ENCODE measurements at regions not wholly inside any gene's neighbourhood (a gene's known extent, or its start where the extent isn't known, plus 50 kb on each side); places are given as distances from the start of the nearest gene placed in this dataset.

DNA sequence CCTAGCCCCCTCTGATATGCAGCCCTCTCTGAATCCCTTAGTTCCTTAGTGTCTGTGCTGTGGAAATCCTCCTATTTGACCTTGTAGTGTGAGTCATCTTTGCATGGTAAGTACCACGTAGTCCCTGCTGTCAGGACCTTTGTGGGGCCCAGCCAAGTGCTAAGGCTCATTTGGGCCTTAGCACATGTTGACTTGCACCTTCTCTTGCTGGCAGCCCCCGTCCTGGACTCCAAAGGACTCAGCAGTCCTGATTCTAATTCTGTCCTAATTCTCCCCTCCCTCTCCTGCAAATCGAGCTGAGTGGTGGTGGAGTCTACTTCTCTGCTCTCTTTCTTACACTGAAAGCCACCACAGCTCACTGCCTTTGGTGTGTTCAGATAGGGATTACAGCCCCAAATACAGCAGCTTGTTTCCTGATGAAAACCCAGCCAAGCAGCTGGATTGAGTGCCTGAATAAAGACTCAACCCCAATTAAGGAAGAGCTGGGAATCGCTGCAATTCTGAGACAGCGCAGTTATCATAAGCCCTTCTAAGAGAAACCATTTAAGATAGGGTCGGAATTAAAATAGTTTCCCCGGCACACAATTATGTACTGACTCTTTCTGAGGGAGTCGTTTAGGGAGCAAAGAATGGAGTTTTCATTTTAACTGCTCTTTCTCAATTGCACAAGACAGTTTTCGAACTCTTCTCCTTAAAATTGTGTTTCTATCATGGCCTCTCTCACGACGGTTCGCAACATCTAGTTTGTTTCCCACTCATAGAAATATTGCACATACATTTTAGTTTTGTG is 215.6 kb upstream of the TNP1 start:
- Histone ChIP-seq H3K36me3 (ENCODE audit: insufficient read depth, low read length) (no peaks in the 10 kb centered on the region), H3K9me3 (ENCODE audit: low read length) (no peaks in the 10 kb centered on the region), H2AFZ (ENCODE audit: low read depth, low read length) (no peak overlapping the region), H3K4me3 (ENCODE audit: low read length) (no peak overlapping the region), H3K4me1 (ENCODE audit: insufficient read depth, low read length) (no peaks in the 10 kb centered on the region), H3K27me3 (ENCODE audit: insufficient read depth, low read length) (no peaks in the 10 kb centered on the region)

DNA sequence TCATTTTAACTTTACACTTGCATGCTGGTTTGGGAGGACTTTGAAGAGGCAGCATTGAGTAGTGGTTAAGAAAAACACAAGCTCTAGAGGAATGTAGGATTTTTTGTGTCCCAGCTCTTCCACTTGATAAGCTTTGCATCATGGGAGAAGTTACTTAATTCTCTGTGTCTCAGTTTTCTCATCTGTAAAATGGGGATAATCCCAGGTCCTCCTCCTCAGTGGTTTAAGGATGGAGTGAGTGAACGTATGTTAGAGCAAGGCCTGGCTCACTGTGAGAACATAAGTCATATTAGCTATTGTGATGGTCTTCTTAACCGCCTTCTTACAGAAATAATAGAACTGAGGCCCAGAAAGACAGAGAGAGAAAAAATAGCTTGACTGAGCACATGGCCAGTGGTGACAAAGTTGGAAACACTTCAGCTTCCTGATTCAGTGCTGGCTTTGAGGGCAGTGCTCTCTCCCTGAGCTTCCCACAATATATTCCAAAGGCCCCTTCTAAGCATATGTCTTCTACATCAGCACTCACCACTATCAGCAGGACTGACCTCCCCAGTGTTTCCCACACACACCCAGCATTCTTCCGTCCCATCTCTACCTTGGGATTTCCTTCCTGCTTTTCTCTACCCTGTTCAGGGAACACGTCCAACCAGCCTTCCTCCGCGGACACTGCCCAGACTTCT is 214.9 kb upstream of the TNP1 start:
- Histone ChIP-seq H2AFZ (ENCODE audit: low read depth, low read length) (no peak overlapping the region), H3K36me3 (ENCODE audit: insufficient read depth, low read length) (no peaks in the 10 kb centered on the region), H3K27me3 (ENCODE audit: insufficient read depth, low read length) (no peaks in the 10 kb centered on the region), H3K4me3 (ENCODE audit: low read length) (no peak overlapping the region), H3K9me3 (ENCODE audit: low read length) (no peaks in the 10 kb centered on the region), H3K4me1 (ENCODE audit: insufficient read depth, low read length) (peaks cover 3% of the 10 kb centered on the region)

DNA sequence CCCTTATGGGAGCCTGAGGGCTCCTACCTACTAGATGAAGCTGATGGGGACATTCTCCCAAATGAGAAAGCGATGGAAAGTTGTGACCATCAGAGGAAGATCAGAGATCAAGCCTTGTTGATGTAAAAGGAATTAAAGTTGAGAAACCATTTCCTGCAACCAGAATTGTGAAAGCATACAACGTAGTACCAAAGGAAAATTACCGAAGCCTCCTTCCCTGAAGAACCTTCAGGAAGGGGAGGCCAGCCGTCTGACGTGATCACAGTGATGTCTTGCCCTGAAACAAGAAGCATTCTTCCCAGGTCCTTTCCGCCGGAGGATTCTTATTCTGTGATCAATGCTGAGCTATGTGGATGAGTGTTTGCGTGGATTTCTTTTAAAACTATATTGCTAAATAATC is 211.6 kb upstream of the TNP1 start:
- Histone ChIP-seq H2AFZ (ENCODE audit: low read depth, low read length) (no peak overlapping the region), H3K9me3 (ENCODE audit: low read length) (peaks cover 2% of the 10 kb centered on the region), H3K4me1 (ENCODE audit: insufficient read depth, low read length) (peaks cover 3% of the 10 kb centered on the region), H3K27me3 (ENCODE audit: insufficient read depth, low read length) (no peaks in the 10 kb centered on the region), H3K36me3 (ENCODE audit: insufficient read depth, low read length) (no peaks in the 10 kb centered on the region), H3K4me3 (ENCODE audit: low read length) (no peak overlapping the region)

DNA sequence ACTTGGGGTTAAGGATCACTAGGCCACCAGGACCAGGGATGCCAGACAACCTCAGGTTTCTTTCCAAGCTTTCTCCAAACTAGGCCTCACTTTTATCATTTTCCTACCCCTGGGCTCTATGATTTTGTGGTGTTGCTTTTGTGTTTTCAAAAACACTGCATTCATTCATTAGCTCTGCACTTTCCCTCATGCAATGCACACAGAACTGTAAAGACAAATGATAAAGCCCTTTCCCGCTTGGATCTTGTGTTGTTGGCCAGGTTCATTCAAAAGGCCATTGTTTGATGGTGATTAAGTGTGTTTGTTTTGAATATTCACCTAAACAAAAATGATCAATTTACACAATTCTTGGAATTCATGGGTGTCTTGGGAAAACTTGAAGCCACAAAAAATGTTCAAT is 210.7 kb upstream of the TNP1 start:
- H3K27me3 ChIP-seq (ENCODE audit: insufficient read depth, low read length): no peaks in the 10 kb centered on the region
- peaks cover 2% of the 10 kb centered on the region for H3K9me3 ChIP-seq (ENCODE audit: low read length)
- peaks cover 3% of the 10 kb centered on the region for H3K4me1 ChIP-seq (ENCODE audit: insufficient read depth, low read length)
- H3K36me3 ChIP-seq (ENCODE audit: insufficient read depth, low read length): no peaks in the 10 kb centered on the region
- no peak overlapping the region for H2AFZ ChIP-seq (ENCODE audit: low read depth, low read length)
- H3K4me3 ChIP-seq (ENCODE audit: low read length): no peak overlapping the region

DNA sequence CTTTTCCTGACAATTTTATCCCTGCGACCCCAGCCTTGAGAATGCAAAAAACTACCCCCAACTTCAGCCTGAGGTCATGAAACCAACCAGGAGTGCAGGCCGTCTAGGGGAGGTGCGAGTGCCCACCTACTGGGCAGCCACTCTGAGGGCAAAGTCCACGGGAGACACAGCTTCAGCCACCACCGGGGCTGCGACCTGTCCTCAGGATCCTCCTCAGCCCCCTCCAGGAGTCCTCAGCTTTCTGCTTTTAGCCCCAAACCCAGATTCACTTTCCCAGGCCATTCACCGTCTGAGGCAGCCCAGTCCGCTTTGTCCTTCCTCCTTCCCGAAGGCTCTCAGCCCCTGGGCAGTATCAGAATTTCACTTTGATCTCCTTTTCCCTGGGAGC is 210.2 kb upstream of the TNP1 start:
- Histone ChIP-seq H3K4me1 (ENCODE audit: insufficient read depth, low read length) (peaks cover 3% of the 10 kb centered on the region), H3K4me3 (ENCODE audit: low read length) (no peak overlapping the region), H3K27me3 (ENCODE audit: insufficient read depth, low read length) (no peaks in the 10 kb centered on the region), H3K9me3 (ENCODE audit: low read length) (peaks cover 2% of the 10 kb centered on the region), H2AFZ (ENCODE audit: low read depth, low read length) (no peak overlapping the region), H3K36me3 (ENCODE audit: insufficient read depth, low read length) (no peaks in the 10 kb centered on the region)

DNA sequence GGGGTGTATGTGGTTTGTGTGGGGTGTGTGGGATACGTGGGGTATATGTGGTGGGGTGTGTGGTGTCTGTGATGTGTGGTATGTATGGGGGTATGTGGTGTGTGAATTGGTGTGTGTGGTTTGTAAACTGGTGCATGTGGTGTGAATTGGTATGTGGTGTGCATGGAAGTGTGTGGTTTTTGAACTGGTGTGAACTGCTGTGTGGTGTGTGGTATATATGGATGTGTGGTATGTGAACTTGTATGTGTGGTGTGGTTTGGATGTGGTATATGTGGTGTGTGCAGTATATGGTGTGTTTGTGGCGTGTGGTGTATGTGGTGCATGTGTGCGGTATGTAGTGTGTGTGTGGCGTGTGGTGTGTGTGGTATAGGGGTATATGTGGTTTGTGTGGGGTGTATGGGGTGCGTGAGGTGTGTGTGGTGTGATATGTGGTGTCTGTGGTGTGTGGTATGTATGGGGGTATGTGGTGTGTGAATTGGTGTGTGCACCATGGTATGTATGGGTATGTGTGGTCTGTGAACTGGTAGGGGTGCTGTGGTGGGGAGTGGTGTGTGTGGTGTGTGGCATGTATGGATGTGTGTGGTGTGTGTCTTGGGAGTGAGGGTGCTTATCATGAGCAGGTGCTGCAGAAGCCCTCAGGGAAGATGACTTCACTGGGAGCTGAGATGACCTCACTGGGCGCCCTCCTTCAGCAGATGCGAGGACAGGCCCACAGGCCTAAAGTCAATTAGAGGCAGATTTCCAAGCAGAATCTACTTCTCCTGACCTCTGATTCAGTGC is 209.6 kb upstream of the TNP1 start:
- H3K4me3 ChIP-seq (ENCODE audit: low read length): no peak overlapping the region
- no peak overlapping the region for H2AFZ ChIP-seq (ENCODE audit: low read depth, low read length)
- peaks cover 2% of the 10 kb centered on the region for H3K9me3 ChIP-seq (ENCODE audit: low read length)
- peaks cover 9% of the 10 kb centered on the region for H3K4me1 ChIP-seq (ENCODE audit: insufficient read depth, low read length)
- no peaks in the 10 kb centered on the region for H3K36me3 ChIP-seq (ENCODE audit: insufficient read depth, low read length)
- H3K27me3 ChIP-seq (ENCODE audit: insufficient read depth, low read length): no peaks in the 10 kb centered on the region

GRCh38 chr2:217068677-217069250 is 208.9 kb upstream of the TNP1 start:
- H3K9me3 ChIP-seq (ENCODE audit: low read length): peaks cover 2% of the 10 kb centered on the region
- no peaks in the 10 kb centered on the region for H3K27me3 ChIP-seq (ENCODE audit: insufficient read depth, low read length)
- no peak overlapping the region for H2AFZ ChIP-seq (ENCODE audit: low read depth, low read length)
- no peak overlapping the region for H3K4me3 ChIP-seq (ENCODE audit: low read length)
- H3K36me3 ChIP-seq (ENCODE audit: insufficient read depth, low read length): no peaks in the 10 kb centered on the region
- H3K4me1 ChIP-seq (ENCODE audit: insufficient read depth, low read length): peaks cover 15% of the 10 kb centered on the region

GRCh38 chr2:217067787-217068186 is 207.9 kb upstream of the TNP1 start:
- Histone ChIP-seq H3K36me3 (ENCODE audit: insufficient read depth, low read length) (no peaks in the 10 kb centered on the region), H3K4me1 (ENCODE audit: insufficient read depth, low read length) (peaks cover 22% of the 10 kb centered on the region)

GRCh38 chr2:217066510-217067270 is 206.8 kb upstream of the TNP1 start:
- Histone ChIP-seq H3K27me3 (ENCODE audit: insufficient read depth, low read length) (no peaks in the 10 kb centered on the region), H3K4me1 (ENCODE audit: insufficient read depth, low read length) (peaks cover 22% of the 10 kb centered on the region), H3K4me3 (ENCODE audit: low read length) (no peak overlapping the region), H2AFZ (ENCODE audit: low read depth, low read length) (no peak overlapping the region), H3K9me3 (ENCODE audit: low read length) (peaks cover 2% of the 10 kb centered on the region), H3K36me3 (ENCODE audit: insufficient read depth, low read length) (no peaks in the 10 kb centered on the region)

More at GRCh38 chr2:217067787-217068186, 207.9 kb upstream of the TNP1 start:
- Histone ChIP-seq H3K4me3 (ENCODE audit: low read length) (no peak overlapping the region), H3K9me3 (ENCODE audit: low read length) (peaks cover 2% of the 10 kb centered on the region), H2AFZ (ENCODE audit: low read depth, low read length) (no peak overlapping the region), H3K27me3 (ENCODE audit: insufficient read depth, low read length) (no peaks in the 10 kb centered on the region)

DNA sequence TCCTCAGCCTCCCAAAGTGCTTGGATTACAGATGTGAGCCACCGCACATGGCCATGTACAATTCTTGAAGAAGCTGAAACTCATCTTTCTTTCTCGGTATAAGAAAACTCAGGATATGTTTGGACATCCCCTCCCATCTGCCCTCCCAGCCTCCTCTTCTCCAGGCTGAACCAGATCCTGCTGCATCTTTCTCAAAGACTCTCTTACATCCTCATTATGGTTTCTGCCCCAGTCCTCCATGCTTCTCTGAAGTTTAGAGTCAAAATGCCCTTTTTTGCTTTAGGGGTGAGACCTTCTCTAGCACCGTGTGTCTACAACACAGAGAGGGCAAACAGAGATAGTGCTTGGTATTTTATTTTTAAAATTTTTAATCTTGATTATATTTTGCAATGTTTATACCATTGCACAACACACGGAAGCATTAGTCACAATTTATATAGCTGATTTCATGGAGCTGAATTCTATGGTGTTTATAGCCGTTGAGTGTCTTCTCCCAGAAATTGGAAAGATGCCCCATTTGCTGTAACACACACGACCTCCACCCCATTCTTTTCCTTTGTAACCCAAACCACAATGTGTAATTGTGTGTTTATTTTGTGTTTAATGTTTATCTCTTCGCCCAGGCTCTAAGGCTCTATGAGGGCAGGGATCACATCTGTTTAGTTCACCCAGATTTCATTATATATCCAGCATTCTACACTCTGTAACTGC is 206.0 kb upstream of the TNP1 start:
- peaks cover 22% of the 10 kb centered on the region for H3K4me1 ChIP-seq (ENCODE audit: insufficient read depth, low read length)
- no peaks in the 10 kb centered on the region for H3K36me3 ChIP-seq (ENCODE audit: insufficient read depth, low read length)
- no peaks in the 10 kb centered on the region for H3K27me3 ChIP-seq (ENCODE audit: insufficient read depth, low read length)
- peaks cover 2% of the 10 kb centered on the region for H3K9me3 ChIP-seq (ENCODE audit: low read length)
- no peak overlapping the region for H2AFZ ChIP-seq (ENCODE audit: low read depth, low read length)
- H3K4me3 ChIP-seq (ENCODE audit: low read length): no peak overlapping the region

DNA sequence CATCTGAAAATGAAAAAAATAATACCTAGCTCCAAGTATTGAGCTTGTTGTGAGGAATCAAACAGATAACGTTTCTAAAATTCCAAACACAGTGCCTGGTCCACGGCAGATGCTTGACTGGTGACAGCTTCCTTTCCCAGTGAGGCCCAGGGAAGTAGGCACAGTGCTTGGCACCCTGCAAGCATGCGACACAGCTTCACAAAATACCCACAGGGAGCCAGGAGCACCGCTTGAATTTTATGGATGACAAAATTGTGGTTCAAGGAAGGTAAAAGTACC is 205.1 kb upstream of the TNP1 start:
- H3K9me3 ChIP-seq (ENCODE audit: low read length): peaks cover 2% of the 10 kb centered on the region

More for the DNA sequence above, 205.1 kb upstream of the TNP1 start:
- Histone ChIP-seq H3K4me1 (ENCODE audit: insufficient read depth, low read length) (peaks cover 20% of the 10 kb centered on the region), H3K27me3 (ENCODE audit: insufficient read depth, low read length) (no peaks in the 10 kb centered on the region), H3K4me3 (ENCODE audit: low read length) (no peak overlapping the region), H2AFZ (ENCODE audit: low read depth, low read length) (no peak overlapping the region), H3K36me3 (ENCODE audit: insufficient read depth, low read length) (no peaks in the 10 kb centered on the region)
